OCI-LY1 (cell line): ENCODE measurements at regions not wholly inside any gene's neighbourhood (a gene's known extent, or its start where the extent isn't known, plus 50 kb on each side); places are given as distances from the start of the nearest gene placed in this dataset.

Experiments
- H2AFZ ChIP-seq: fragments of 200-600 bp; sonication (generic), shearing (Covaris generic); 2 replicates; pipeline ENCODE4 v1.6.0; 2014; ENCODE audit warnings: antibody characterized with exemption, mild to moderate bottlenecking, low read length
- H3F3A ChIP-seq: fragments of 200-600 bp; sonication (generic), shearing (Covaris generic); 2 replicates; pipeline ENCODE4 v1.6.0; 2014; ENCODE audit warnings: mild to moderate bottlenecking, antibody characterized with exemption, low read length, moderate library complexity; ENCODE audit not compliant: insufficient read depth
- H3K27ac ChIP-seq: fragments of 200-600 bp; sonication (generic); 2 replicates; pipeline ENCODE4 v1.5.1; 2014; ENCODE audit warnings: low read length, mixed run types, mild to moderate bottlenecking, low read depth; ENCODE audit not compliant: poor library complexity, severe bottlenecking
- H3K27me3 ChIP-seq: fragments of 200-600 bp; sonication (generic); 2 replicates; pipeline ENCODE4 v1.6.0; 2014; ENCODE audit warnings: antibody characterized with exemption, mild to moderate bottlenecking, low read length, moderate library complexity; ENCODE audit not compliant: insufficient read depth
- H3K36me3 ChIP-seq: fragments of 200-600 bp; sonication (generic); 2 replicates; pipeline ENCODE4 v1.6.1; 2014; ENCODE audit warnings: mild to moderate bottlenecking, antibody characterized with exemption, low read length, moderate library complexity, mixed read lengths; ENCODE audit not compliant: insufficient read depth
- H3K4me1 ChIP-seq: fragments of 200-600 bp; sonication (generic); 2 replicates; pipeline ENCODE4 v1.5.1; 2014; ENCODE audit warnings: mild to moderate bottlenecking, low read length, moderate library complexity; ENCODE audit not compliant: insufficient read depth, severe bottlenecking
- H3K4me2 ChIP-seq: fragments of 200-600 bp; sonication (generic), shearing (Covaris generic); 2 replicates; pipeline ENCODE4 v1.6.1; 2014; ENCODE audit warnings: low read length
- H3K4me3 ChIP-seq: fragments of 200-600 bp; sonication (generic); 2 replicates; pipeline ENCODE4 v1.5.1; 2014; ENCODE audit warnings: low read length, low read depth, mild to moderate bottlenecking, mixed read lengths; ENCODE audit not compliant: poor library complexity, severe bottlenecking
- H3K79me2 ChIP-seq: fragments of 200-600 bp; shearing (Covaris generic); 2 replicates; pipeline ENCODE4 v1.6.1; 2016; ENCODE audit warnings: mixed run types, low read length, mixed read lengths; ENCODE audit not compliant: insufficient read depth
- H3K9ac ChIP-seq: fragments of 200-600 bp; sonication (generic), shearing (Covaris generic); 2 replicates; pipeline ENCODE4 v1.6.1; 2014; ENCODE audit warnings: mild to moderate bottlenecking, low read length, mixed read lengths
- H3K9me2 ChIP-seq: fragments of 200-600 bp; sonication (generic), shearing (Covaris generic); 2 replicates; pipeline ENCODE4 v1.6.1; 2014; ENCODE audit warnings: low read depth, mild to moderate bottlenecking, low read length, mixed read lengths
- H3K9me3 ChIP-seq: fragments of 200-600 bp; shearing (Covaris generic); 2 replicates; pipeline ENCODE4 v1.6.1; 2014; ENCODE audit warnings: low read length, mixed read lengths
- H4K20me1 ChIP-seq: fragments of 200-600 bp; sonication (generic), shearing (Covaris generic); 2 replicates; pipeline ENCODE4 v1.6.0; 2016; ENCODE audit warnings: mild to moderate bottlenecking, low read length; ENCODE audit not compliant: insufficient read depth
- EZH2 ChIP-seq: fragments of 200-600 bp; sonication (generic), shearing (Covaris generic); IDR thresholded peaks from 2 replicates; pipeline ENCODE4 v1.8.0; 2017; ENCODE audit warnings: borderline replicate concordance, mixed run types, mild to moderate bottlenecking, antibody characterized with exemption, low read length, moderate library complexity, mixed read lengths
- TF ChIP-seq, protein P1 (sequence below): fragments of 200-600 bp; sonication (generic), shearing (Covaris generic); IDR thresholded peaks from 2 replicates; pipeline ENCODE4 v1.5.1; 2017; ENCODE audit warnings: mild to moderate bottlenecking, antibody characterized with exemption, low read length, moderate library complexity, mixed read lengths

DNA sequence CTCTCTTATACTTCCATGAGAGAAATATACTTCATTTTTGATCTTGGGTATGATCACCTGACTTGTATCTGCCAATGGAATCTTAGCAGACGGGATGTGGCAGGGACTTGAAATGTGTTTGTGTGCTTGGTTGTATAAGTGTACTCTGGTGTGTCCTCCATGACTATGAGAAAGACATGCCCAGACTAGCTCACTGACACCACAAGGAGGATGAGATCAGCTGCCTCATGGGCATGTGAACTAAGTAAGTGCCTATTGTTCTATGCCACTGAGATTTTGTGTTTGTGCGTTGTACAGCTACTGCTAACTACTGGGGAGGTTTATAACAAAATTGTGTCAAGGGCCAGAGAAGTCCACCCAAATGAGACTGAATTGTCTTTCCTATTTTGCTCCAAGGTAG is 402.2 kb upstream of the SALL1 start:
- no peaks in the 10 kb centered on the region for H3K36me3 ChIP-seq
- H3K79me2 ChIP-seq, result no peaks in the 10 kb centered on the region
- TF ChIP-seq, protein P1, sequence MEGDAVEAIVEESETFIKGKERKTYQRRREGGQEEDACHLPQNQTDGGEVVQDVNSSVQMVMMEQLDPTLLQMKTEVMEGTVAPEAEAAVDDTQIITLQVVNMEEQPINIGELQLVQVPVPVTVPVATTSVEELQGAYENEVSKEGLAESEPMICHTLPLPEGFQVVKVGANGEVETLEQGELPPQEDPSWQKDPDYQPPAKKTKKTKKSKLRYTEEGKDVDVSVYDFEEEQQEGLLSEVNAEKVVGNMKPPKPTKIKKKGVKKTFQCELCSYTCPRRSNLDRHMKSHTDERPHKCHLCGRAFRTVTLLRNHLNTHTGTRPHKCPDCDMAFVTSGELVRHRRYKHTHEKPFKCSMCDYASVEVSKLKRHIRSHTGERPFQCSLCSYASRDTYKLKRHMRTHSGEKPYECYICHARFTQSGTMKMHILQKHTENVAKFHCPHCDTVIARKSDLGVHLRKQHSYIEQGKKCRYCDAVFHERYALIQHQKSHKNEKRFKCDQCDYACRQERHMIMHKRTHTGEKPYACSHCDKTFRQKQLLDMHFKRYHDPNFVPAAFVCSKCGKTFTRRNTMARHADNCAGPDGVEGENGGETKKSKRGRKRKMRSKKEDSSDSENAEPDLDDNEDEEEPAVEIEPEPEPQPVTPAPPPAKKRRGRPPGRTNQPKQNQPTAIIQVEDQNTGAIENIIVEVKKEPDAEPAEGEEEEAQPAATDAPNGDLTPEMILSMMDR, result no peak
- no peak for TF ChIP-seq EZH2
- no peak overlapping the region for H3K4me3 ChIP-seq
- H3K27ac ChIP-seq, result no peak overlapping the region
- no peaks in the 10 kb centered on the region for H3K27me3 ChIP-seq
- no peaks in the 10 kb centered on the region for H3F3A ChIP-seq
- H3K9me3 ChIP-seq, result no peaks in the 10 kb centered on the region
- H3K9me2 ChIP-seq, result no peaks in the 10 kb centered on the region
- no peaks in the 10 kb centered on the region for H3K4me1 ChIP-seq
- no peaks in the 10 kb centered on the region for H4K20me1 ChIP-seq
- no peak overlapping the region for H3K9ac ChIP-seq
- H3K4me2 ChIP-seq, result no peak overlapping the region
- no peak overlapping the region for H2AFZ ChIP-seq

GRCh38 chr16:51550800-51551347 is 399.8 kb upstream of the SALL1 start:
- H3K4me2 ChIP-seq, result no peak overlapping the region
- no peaks in the 10 kb centered on the region for H3F3A ChIP-seq
- no peaks in the 10 kb centered on the region for H3K4me1 ChIP-seq

GRCh38 chr16:51549836-51550235 is 398.8 kb upstream of the SALL1 start:
- H3K4me2 ChIP-seq, result no peak overlapping the region
- H3K79me2 ChIP-seq, result no peaks in the 10 kb centered on the region
- no peaks in the 10 kb centered on the region for H3K36me3 ChIP-seq
- no peak for TF ChIP-seq EZH2
- TF ChIP-seq, protein P1, result no peak
- H4K20me1 ChIP-seq, result no peaks in the 10 kb centered on the region
- no peak overlapping the region for H2AFZ ChIP-seq
- H3K27ac ChIP-seq, result no peak overlapping the region
- H3K9me3 ChIP-seq, result no peaks in the 10 kb centered on the region
- no peak overlapping the region for H3K4me3 ChIP-seq
- H3F3A ChIP-seq, result no peaks in the 10 kb centered on the region
- H3K27me3 ChIP-seq, result no peaks in the 10 kb centered on the region
- H3K4me1 ChIP-seq, result no peaks in the 10 kb centered on the region
- no peak overlapping the region for H3K9ac ChIP-seq
- no peaks in the 10 kb centered on the region for H3K9me2 ChIP-seq

More at GRCh38 chr16:51550800-51551347, 399.8 kb upstream of the SALL1 start:
- Histone ChIP-seq H3K36me3 (no peaks in the 10 kb centered on the region), H4K20me1 (no peaks in the 10 kb centered on the region), H3K9me3 (no peaks in the 10 kb centered on the region), H2AFZ (no peak overlapping the region), H3K79me2 (no peaks in the 10 kb centered on the region), H3K27me3 (no peaks in the 10 kb centered on the region), H3K9ac (no peak overlapping the region), H3K27ac (no peak overlapping the region), H3K9me2 (no peaks in the 10 kb centered on the region), H3K4me3 (no peak overlapping the region)
- TF ChIP-seq, protein P1, result no peak
- TF ChIP-seq EZH2, result no peak
